ENCODE measurements at regions not wholly inside any gene's neighbourhood (a gene's known extent, or its start where the extent isn't known, plus 50 kb on each side); places are given as distances from the start of the nearest gene placed in this dataset.

GRCh38 chr2:239600650-239601049 lies 199.8 kb upstream of the HDAC4 start:
- 84% methylated on average over 5 of the region's 5 CpGs for WGBS
- TF ChIP-seq POLR2A (IDR thresholded peaks at IDR 0.05) (no peak), EP300 (IDR thresholded peaks at IDR 0.05) (no peak), POLR2AphosphoS5 (IDR thresholded peaks at IDR 0.05) (no peak), CTCF (IDR thresholded peaks at IDR 0.05) (no peak)
- no peak overlapping the region for H3K4me3 ChIP-seq
- DNase-seq (ENCODE audit: low spot score in 2 of 2) = peak in 1 of 2 donors; percentile 32
- H3K9me3 ChIP-seq = no peaks in the 10 kb centered on the region
- no peaks in the 10 kb centered on the region for H3K36me3 ChIP-seq
- peaks cover 3% of the 10 kb centered on the region for H3K27me3 ChIP-seq
- H3K27ac ChIP-seq = no peak overlapping the region
- H3K4me1 ChIP-seq = peaks cover 8% of the 10 kb centered on the region

GRCh38 chr2:239600001-239600593 lies 199.3 kb upstream of the HDAC4 start:
- Histone ChIP-seq H3K4me1 (peaks cover 8% of the 10 kb centered on the region), H3K9me3 (no peaks in the 10 kb centered on the region), H3K36me3 (no peaks in the 10 kb centered on the region), H3K4me3 (no peak overlapping the region), H3K27me3 (peaks cover 3% of the 10 kb centered on the region), H3K27ac (no peak overlapping the region)
- TF ChIP-seq POLR2A (IDR thresholded peaks at IDR 0.05) = no peak
- TF ChIP-seq POLR2AphosphoS5 (IDR thresholded peaks at IDR 0.05) = no peak
- TF ChIP-seq CTCF (IDR thresholded peaks at IDR 0.05) = no peak
- no peak for TF ChIP-seq EP300 (IDR thresholded peaks at IDR 0.05)
- 90% methylated on average over 9 of the region's 14 CpGs for WGBS
- peak in 1 of 2 donors; percentile 58 for DNase-seq (ENCODE audit: low spot score in 2 of 2)

- no peaks in the 10 kb centered on the region for H3K9me3 ChIP-seq
- H3K27ac ChIP-seq = no peak overlapping the region
- H3K36me3 ChIP-seq = no peaks in the 10 kb centered on the region
- peaks cover 3% of the 10 kb centered on the region for H3K27me3 ChIP-seq
- WGBS = 88% methylated on average over 14 of the region's 14 CpGs
- peaks cover 8% of the 10 kb centered on the region for H3K4me1 ChIP-seq
- DNase-seq (ENCODE audit: low spot score in 2 of 2) = peak in 1 of 2 donors; percentile 34
- no peak overlapping the region for H3K4me3 ChIP-seq
- TF ChIP-seq CTCF (IDR thresholded peaks at IDR 0.05) = no peak
- TF ChIP-seq POLR2AphosphoS5 (IDR thresholded peaks at IDR 0.05) = no peak
- TF ChIP-seq EP300 (IDR thresholded peaks at IDR 0.05) = no peak
- no peak for TF ChIP-seq POLR2A (IDR thresholded peaks at IDR 0.05)
Observed at GRCh38 chr2:239599299-239599698, 198.5 kb upstream of the HDAC4 start.

GRCh38 chr2:239598732-239599090 lies 197.9 kb upstream of the HDAC4 start:
- 75% methylated on average over 5 of the region's 5 CpGs for WGBS
- Histone ChIP-seq H3K27me3 (peaks cover 3% of the 10 kb centered on the region), H3K4me1 (peaks cover 8% of the 10 kb centered on the region), H3K27ac (no peak overlapping the region), H3K9me3 (no peaks in the 10 kb centered on the region), H3K4me3 (no peak overlapping the region), H3K36me3 (no peaks in the 10 kb centered on the region)
- DNase-seq (ENCODE audit: low spot score in 2 of 2) = peak; percentile 37 to 42
- TF ChIP-seq POLR2AphosphoS5 (IDR thresholded peaks at IDR 0.05) (no peak), CTCF (IDR thresholded peaks at IDR 0.05) (no peak), EP300 (IDR thresholded peaks at IDR 0.05) (no peak), POLR2A (IDR thresholded peaks at IDR 0.05) (no peak)

- WGBS = 89% methylated on average over 16 of the region's 23 CpGs
- no peak overlapping the region for H3K27ac ChIP-seq
- no peaks in the 10 kb centered on the region for H3K36me3 ChIP-seq
- H3K4me3 ChIP-seq = no peak overlapping the region
- no peaks in the 10 kb centered on the region for H3K9me3 ChIP-seq
- TF ChIP-seq POLR2A (IDR thresholded peaks at IDR 0.05) = no peak
- TF ChIP-seq CTCF (IDR thresholded peaks at IDR 0.05) = no peak
- H3K27me3 ChIP-seq = peaks cover 3% of the 10 kb centered on the region
- peaks cover 8% of the 10 kb centered on the region for H3K4me1 ChIP-seq
- DNase-seq (ENCODE audit: low spot score in 2 of 2) = peak; percentile 45 to 65
Observed at GRCh38 chr2:239598011-239598731, 197.4 kb upstream of the HDAC4 start.

Data from suprapubic skin (tissue), 4 donors.